AG04450 (cell line): ENCODE measurements at regions not wholly inside any gene's neighbourhood (a gene's known extent, or its start where the extent isn't known, plus 50 kb on each side); places are given as distances from the start of the nearest gene placed in this dataset.

Experiments used
- CTCF ChIA-PET: fragments of 300-600, 350-600 bp; formaldehyde crosslinking; extraction: SDS; loops from one replicate; lab custom pipeline; 2022; ENCODE audit warnings: antibody characterized with exemption, inconsistent platforms; lab: Charles Lee
- POLR2A ChIA-PET: fragments of 350-600 bp; formaldehyde crosslinking; extraction: SDS; loops from one replicate; lab custom pipeline; 2021; ENCODE audit warnings: antibody characterized with exemption, inconsistent platforms; lab: Yijun Ruan, JAX
- DNase-seq: peaks from one replicate; pipeline ENCODE4 v3.0.0-alpha.2; 2011; ENCODE audit warnings: low read depth, low spot score
- H3K27ac ChIP-seq: one replicate; pipeline ENCODE4 v1.5.1; 2012; ENCODE audit warnings: low read depth, low read length, control low read depth
- H3K27me3 ChIP-seq: one replicate; pipeline ENCODE4 v1.6.0; 2012; ENCODE audit warnings: low read length; ENCODE audit not compliant: control insufficient read depth, insufficient read depth
- H3K4me3 ChIP-seq: 2 replicates; pipeline ENCODE4 v1.5.1; 2011; ENCODE audit warnings: mild to moderate bottlenecking, low read depth, low read length, control low read depth
- H3K9me3 ChIP-seq: 2 replicates; pipeline ENCODE4 v1.5.1; 2012; ENCODE audit warnings: low read length; ENCODE audit not compliant: control insufficient read depth, insufficient read depth
- CTCF ChIP-seq: IDR thresholded peaks from 2 replicates; pipeline ENCODE4 v1.5.1; 2011; ENCODE audit warnings: low read depth, low read length, control low read depth, inconsistent platforms

GRCh38 chr5:165808335-165808734 is 2302.9 kb downstream of the MAT2B start:
- Histone ChIP-seq H3K27me3 (no peaks in the 10 kb centered on the region), H3K27ac (no peak overlapping the region), H3K9me3 (peaks cover 7% of the 10 kb centered on the region; the same call in 1 of the 2 replicates), H3K4me3 (no peak overlapping the region)
- DNase-seq: no peak
- CTCF ChIA-PET: no interaction called here
- no peak for TF ChIP-seq CTCF
- POLR2A ChIA-PET: no interaction called here

- ChIA-PET POLR2A (no interaction called here), CTCF (no interaction called here)
- Histone ChIP-seq H3K9me3 (peaks cover 9% of the 10 kb centered on the region), H3K27me3 (no peaks in the 10 kb centered on the region), H3K4me3 (no peak overlapping the region), H3K27ac (no peak overlapping the region)
- TF ChIP-seq CTCF: no peak
- DNase-seq: no peak
Measured at GRCh38 chr5:165809914-165810313, 2304.5 kb downstream of the MAT2B start.

- no peak overlapping the region for H3K27ac ChIP-seq
- no peak for DNase-seq
- H3K27me3 ChIP-seq: no peaks in the 10 kb centered on the region
- no peak overlapping the region for H3K4me3 ChIP-seq
- ChIA-PET POLR2A (no interaction called here), CTCF (no interaction called here)
- no peaks in the 10 kb centered on the region; the same call in 1 of the 2 replicates for H3K9me3 ChIP-seq
- no peak for TF ChIP-seq CTCF
Measured at GRCh38 chr5:165829504-165829903, 2324.1 kb downstream of the MAT2B start.

- TF ChIP-seq CTCF: no peak
- no peak for DNase-seq
- Histone ChIP-seq H3K9me3 (no peaks in the 10 kb centered on the region; the same call in 1 of the 2 replicates), H3K27ac (no peak overlapping the region), H3K4me3 (no peak overlapping the region), H3K27me3 (no peaks in the 10 kb centered on the region)
- POLR2A ChIA-PET: no interaction called here
- CTCF ChIA-PET: no interaction called here
Measured at GRCh38 chr5:165834891-165835290, 2329.5 kb downstream of the MAT2B start.

GRCh38 chr5:165836046-165836445 is 2330.6 kb downstream of the MAT2B start:
- Histone ChIP-seq H3K27ac (no peak overlapping the region), H3K9me3 (no peaks in the 10 kb centered on the region; the same call in 1 of the 2 replicates), H3K27me3 (no peaks in the 10 kb centered on the region), H3K4me3 (no peak overlapping the region)
- DNase-seq: no peak
- TF ChIP-seq CTCF: no peak
- POLR2A ChIA-PET: no interaction called here
- CTCF ChIA-PET: no interaction called here
